Neural progenitor cell (in vitro differentiated cells): ENCODE measurements at regions not wholly inside any gene's neighbourhood (a gene's known extent, or its start where the extent isn't known, plus 50 kb on each side); places are given as distances from the start of the nearest gene placed in this dataset.

Experiments used
- DNase-seq: peaks from one replicate; pipeline ENCODE4 v3.0.0-alpha.2; 2016; ENCODE audit warnings: low spot score
- H2AFZ ChIP-seq: fragments of 200-600 bp; sonication (generic); replicated peaks from 2 replicates; pipeline ENCODE4 v1.6.1; 2016; ENCODE audit warnings: antibody characterized with exemption
- H3F3A ChIP-seq: fragments of 200-600 bp; sonication (generic); 2 replicates; pipeline ENCODE4 v1.6.1; 2016; ENCODE audit warnings: antibody characterized with exemption, low read depth
- H3K27ac ChIP-seq: fragments of 200-600 bp; sonication (generic); 2 replicates; pipeline ENCODE4 v1.5.1; 2016; ENCODE audit warnings: mild to moderate bottlenecking
- H3K27me3 ChIP-seq: fragments of 200-600 bp; sonication (generic); 2 replicates; pipeline ENCODE4 v1.6.1; 2016; ENCODE audit warnings: mild to moderate bottlenecking, moderate library complexity
- H3K36me3 ChIP-seq: fragments of 200-600 bp; sonication (generic); 2 replicates; pipeline ENCODE4 v1.5.1; 2016
- H3K4me1 ChIP-seq: fragments of 200-600 bp; sonication (generic); 2 replicates; pipeline ENCODE4 v1.6.1; 2016; ENCODE audit warnings: mixed run types
- H3K4me2 ChIP-seq: fragments of 200-600 bp; sonication (generic); 2 replicates; pipeline ENCODE4 v1.6.1; 2016
- H3K4me3 ChIP-seq: fragments of 200-600 bp; sonication (generic); 2 replicates; pipeline ENCODE4 v1.5.1; 2016
- H3K79me2 ChIP-seq: fragments of 200-600 bp; sonication (generic); 2 replicates; pipeline ENCODE4 v1.6.1; 2016; ENCODE audit warnings: low read depth
- H3K9ac ChIP-seq: fragments of 200-600 bp; sonication (generic); 2 replicates; pipeline ENCODE4 v1.6.1; 2016
- H3K9me3 ChIP-seq: fragments of 200-600 bp; sonication (generic); 2 replicates; pipeline ENCODE4 v1.5.1; 2016; ENCODE audit warnings: low read depth
- H4K20me1 ChIP-seq: fragments of 200-600 bp; sonication (generic); 2 replicates; pipeline ENCODE4 v1.6.1; 2016; ENCODE audit warnings: low read depth
- H3K27ac Mint-ChIP-seq: 3 replicates; pipeline ENCODE4 v1.8.0; 2021; ENCODE audit warnings: mixed read lengths
- H3K27me3 Mint-ChIP-seq: 2 replicates; pipeline ENCODE4 v1.8.0; 2022; ENCODE audit warnings: low read depth, mild to moderate bottlenecking, inconsistent platforms, moderate library complexity, mixed read lengths; ENCODE audit not compliant: insufficient read depth
- H3K36me3 Mint-ChIP-seq: 3 replicates; pipeline ENCODE4 v1.8.0; 2021; ENCODE audit warnings: mixed read lengths
- H3K4me1 Mint-ChIP-seq: 3 replicates; pipeline ENCODE4 v1.8.0; 2021; ENCODE audit warnings: mixed read lengths
- H3K4me3 Mint-ChIP-seq: 3 replicates; pipeline ENCODE4 v1.8.0; 2021; ENCODE audit warnings: mild to moderate bottlenecking, moderate library complexity, mixed read lengths
- H3K9me3 Mint-ChIP-seq: 3 replicates; pipeline ENCODE4 v1.8.0; 2020; ENCODE audit warnings: mixed read lengths
- EZH2 ChIP-seq: fragments of 200-600 bp; sonication (generic); IDR thresholded peaks from 2 replicates; pipeline ENCODE4 v1.6.1; 2017; ENCODE audit warnings: antibody characterized with exemption, mild to moderate bottlenecking, moderate library complexity
- EZH2phosphoT487 ChIP-seq: fragments of 200-600 bp; sonication (generic); IDR thresholded peaks from 2 replicates; pipeline ENCODE4 v1.6.1; 2017; ENCODE audit warnings: antibody characterized with exemption
- TF ChIP-seq, protein P1 (sequence below): fragments of 200-600 bp; sonication (generic); IDR thresholded peaks from 2 replicates; pipeline ENCODE4 v1.5.1; 2017; ENCODE audit warnings: antibody characterized with exemption, mild to moderate bottlenecking

GRCh38 chr3:177731644-177732268, 534.5 kb upstream of the TBL1XR1 start:
- Mint-ChIP-seq H3K27ac (no peak overlapping the region), H3K9me3 (peaks cover 7% of the 10 kb centered on the region), H3K36me3 (no peaks in the 10 kb centered on the region), H3K4me1 (peaks cover 26% of the 10 kb centered on the region), H3K4me3 (no peak overlapping the region), H3K27me3 (peaks cover 3% of the 10 kb centered on the region)
- DNase-seq: no peak
- Histone ChIP-seq H3F3A (no peaks in the 10 kb centered on the region), H3K27me3 (no peaks in the 10 kb centered on the region), H3K79me2 (no peaks in the 10 kb centered on the region), H3K4me2 (no peak overlapping the region), H3K9ac (no peak overlapping the region), H3K36me3 (no peaks in the 10 kb centered on the region), H3K27ac (no peak overlapping the region), H3K4me1 (peaks cover 5% of the 10 kb centered on the region), H3K9me3 (no peaks in the 10 kb centered on the region), H3K4me3 (no peak overlapping the region), H2AFZ (peak overlapping the region; percentile 47), H4K20me1 (no peaks in the 10 kb centered on the region)
- TF ChIP-seq, protein P1, sequence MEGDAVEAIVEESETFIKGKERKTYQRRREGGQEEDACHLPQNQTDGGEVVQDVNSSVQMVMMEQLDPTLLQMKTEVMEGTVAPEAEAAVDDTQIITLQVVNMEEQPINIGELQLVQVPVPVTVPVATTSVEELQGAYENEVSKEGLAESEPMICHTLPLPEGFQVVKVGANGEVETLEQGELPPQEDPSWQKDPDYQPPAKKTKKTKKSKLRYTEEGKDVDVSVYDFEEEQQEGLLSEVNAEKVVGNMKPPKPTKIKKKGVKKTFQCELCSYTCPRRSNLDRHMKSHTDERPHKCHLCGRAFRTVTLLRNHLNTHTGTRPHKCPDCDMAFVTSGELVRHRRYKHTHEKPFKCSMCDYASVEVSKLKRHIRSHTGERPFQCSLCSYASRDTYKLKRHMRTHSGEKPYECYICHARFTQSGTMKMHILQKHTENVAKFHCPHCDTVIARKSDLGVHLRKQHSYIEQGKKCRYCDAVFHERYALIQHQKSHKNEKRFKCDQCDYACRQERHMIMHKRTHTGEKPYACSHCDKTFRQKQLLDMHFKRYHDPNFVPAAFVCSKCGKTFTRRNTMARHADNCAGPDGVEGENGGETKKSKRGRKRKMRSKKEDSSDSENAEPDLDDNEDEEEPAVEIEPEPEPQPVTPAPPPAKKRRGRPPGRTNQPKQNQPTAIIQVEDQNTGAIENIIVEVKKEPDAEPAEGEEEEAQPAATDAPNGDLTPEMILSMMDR: no peak
- no peak for TF ChIP-seq EZH2phosphoT487
- no peak for TF ChIP-seq EZH2

- Mint-ChIP-seq H3K36me3 (no peaks in the 10 kb centered on the region), H3K4me3 (no peak overlapping the region), H3K9me3 (peaks cover 5% of the 10 kb centered on the region), H3K4me1 (peaks cover 23% of the 10 kb centered on the region), H3K27me3 (peaks cover 3% of the 10 kb centered on the region), H3K27ac (no peak overlapping the region)
- no peaks in the 10 kb centered on the region for H3K9me3 ChIP-seq
- H3K27me3 ChIP-seq: no peaks in the 10 kb centered on the region
- no peak overlapping the region for H3K4me3 ChIP-seq
- H3K79me2 ChIP-seq: no peaks in the 10 kb centered on the region
- H2AFZ ChIP-seq: no peak overlapping the region
- H3K36me3 ChIP-seq: no peaks in the 10 kb centered on the region
- no peak for TF ChIP-seq EZH2
- TF ChIP-seq EZH2phosphoT487: no peak
- TF ChIP-seq, protein P1: no peak
- H3K9ac ChIP-seq: no peak overlapping the region
- H3K4me2 ChIP-seq: no peak overlapping the region
- H4K20me1 ChIP-seq: no peaks in the 10 kb centered on the region
- peaks cover 5% of the 10 kb centered on the region for H3K4me1 ChIP-seq
- no peak overlapping the region for H3K27ac ChIP-seq
- no peak for DNase-seq
- H3F3A ChIP-seq: no peaks in the 10 kb centered on the region
Measured at GRCh38 chr3:177733233-177733632, 536.0 kb upstream of the TBL1XR1 start.

DNA sequence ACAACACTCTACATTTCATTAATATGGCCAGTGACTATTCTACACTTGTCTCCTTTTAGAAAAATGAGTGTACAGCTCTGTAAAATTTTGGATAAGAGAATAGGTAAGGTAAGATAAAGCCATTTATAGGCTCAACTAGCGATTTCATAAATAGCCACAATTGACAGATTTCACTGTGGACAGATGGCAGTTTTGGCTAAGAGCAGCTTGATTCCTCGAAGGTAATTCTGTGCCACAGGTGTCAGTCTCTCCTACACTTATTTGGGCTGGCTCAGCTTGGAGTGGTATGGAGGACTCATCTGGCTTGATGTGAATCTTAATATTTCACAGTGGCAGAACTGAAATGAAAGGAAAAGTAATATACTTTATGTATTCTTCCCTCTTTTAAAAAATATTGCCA, 536.7 kb upstream of the TBL1XR1 start:
- Mint-ChIP-seq H3K27me3 (peaks cover under 1% of the 10 kb centered on the region), H3K9me3 (peaks cover under 1% of the 10 kb centered on the region), H3K4me3 (no peak overlapping the region), H3K36me3 (no peaks in the 10 kb centered on the region), H3K27ac (no peak overlapping the region), H3K4me1 (peaks cover 20% of the 10 kb centered on the region)
- Histone ChIP-seq H3K4me1 (peaks cover 5% of the 10 kb centered on the region), H3K4me3 (no peak overlapping the region), H2AFZ (no peak overlapping the region), H3K4me2 (no peak overlapping the region), H3K9ac (no peak overlapping the region), H3K79me2 (no peaks in the 10 kb centered on the region), H3K9me3 (no peaks in the 10 kb centered on the region), H3K27ac (no peak overlapping the region), H3K36me3 (no peaks in the 10 kb centered on the region), H4K20me1 (no peaks in the 10 kb centered on the region), H3K27me3 (no peaks in the 10 kb centered on the region), H3F3A (no peaks in the 10 kb centered on the region)
- TF ChIP-seq EZH2phosphoT487 (no peak), EZH2 (no peak)
- TF ChIP-seq, protein P1: no peak
- DNase-seq: no peak
